PC-3 (cell line): ENCODE measurements at regions not wholly inside any gene's neighbourhood (a gene's known extent, or its start where the extent isn't known, plus 50 kb on each side); places are given as distances from the start of the nearest gene placed in this dataset.

ENCODE experiments used
- ATAC-seq: fragments of 200-7000 bp; cut with Tn5 transposase; 2 replicates; pipeline ENCODE4 v1.9.1; 2020; ENCODE audit warnings: mild to moderate bottlenecking, moderate library complexity
- BruUV-seq: library from RNA; stranded (reverse); fragments of 400-500 nt; replicated peaks from 2 replicates; lab custom pipeline; 2021; lab: Mats Ljungman, UMichigan
- CTCF ChIA-PET: fragments of 300-600 bp; sonication (Branson Sonifier 250); formaldehyde crosslinking; loops from one replicate; lab custom pipeline; 2022; ENCODE audit warnings: antibody characterized with exemption; lab: Charles Lee
- POLR2A ChIA-PET: fragments of 300-600 bp; sonication (Branson Sonifier 250); formaldehyde crosslinking; loops from one replicate; lab custom pipeline; 2022; ENCODE audit warnings: antibody characterized with exemption; ENCODE audit not compliant: unreplicated experiment; lab: Charles Lee
- DNase-seq: peaks from one replicate; pipeline ENCODE4 v3.0.0-alpha.2; 2015
- H2AFZ ChIP-seq: fragments of 300-600 bp; sonication (generic); 2 replicates; pipeline ENCODE4 v1.6.0; 2016; ENCODE audit warnings: antibody characterized with exemption, low read length
- H3F3A ChIP-seq: fragments of 300-600 bp; sonication (generic); one replicate; pipeline ENCODE4 v1.6.0; 2017; ENCODE audit warnings: antibody characterized with exemption, low read length, control low read depth, mild to moderate bottlenecking; ENCODE audit not compliant: unreplicated experiment
- H3K27ac ChIP-seq: fragments of 300-600 bp; sonication (generic); 2 replicates; pipeline ENCODE4 v1.5.1; 2016; ENCODE audit warnings: mild to moderate bottlenecking, low read length
- H3K27me3 ChIP-seq: fragments of 300-600 bp; sonication (generic); 2 replicates; pipeline ENCODE4 v1.6.1; 2016; ENCODE audit warnings: low read length, mixed read lengths
- H3K36me3 ChIP-seq: fragments of 300-600 bp; sonication (generic); 2 replicates; pipeline ENCODE4 v1.6.1; 2016; ENCODE audit warnings: low read depth, mixed run types, low read length, mixed read lengths
- H3K4me1 ChIP-seq: fragments of 300-600 bp; sonication (generic); 2 replicates; pipeline ENCODE4 v1.5.1; 2016; ENCODE audit warnings: low read length; ENCODE audit not compliant: insufficient read depth
- H3K4me2 ChIP-seq: fragments of 300-600 bp; sonication (generic); 2 replicates; pipeline ENCODE4 v1.6.0; 2016; ENCODE audit warnings: low read length
- H3K4me3 ChIP-seq: fragments of 300-600 bp; sonication (generic); 2 replicates; pipeline ENCODE4 v1.5.1; 2016; ENCODE audit warnings: mild to moderate bottlenecking, low read length, mixed read lengths
- H3K79me2 ChIP-seq: fragments of 300-600 bp; sonication (generic); 2 replicates; pipeline ENCODE4 v1.6.1; 2017; ENCODE audit warnings: low read length, mixed read lengths
- H3K9ac ChIP-seq: fragments of 300-600 bp; sonication (generic); 2 replicates; pipeline ENCODE4 v1.6.0; 2016; ENCODE audit warnings: mild to moderate bottlenecking, low read length
- H3K9me2 ChIP-seq: fragments of 300-600 bp; sonication (generic); replicated peaks from 2 replicates; pipeline ENCODE4 v1.6.1; 2016; ENCODE audit warnings: mixed run types, low read length, mixed read lengths
- H3K9me3 ChIP-seq: fragments of 300-600 bp; sonication (generic); 2 replicates; pipeline ENCODE4 v1.6.1; 2016; ENCODE audit warnings: low read length, mixed read lengths
- H4K20me1 ChIP-seq: fragments of 300-600 bp; sonication (generic); 2 replicates; pipeline ENCODE4 v1.6.1; 2016; ENCODE audit warnings: low read length, mixed read lengths
- EZH2 ChIP-seq: fragments of 300-600 bp; sonication (generic); IDR thresholded peaks from one replicate; pipeline ENCODE4 v1.6.1; 2017; ENCODE audit warnings: antibody characterized with exemption, mild to moderate bottlenecking, low read length; ENCODE audit not compliant: unreplicated experiment
- EZH2phosphoT487 ChIP-seq: fragments of 300-600 bp; sonication (generic); IDR thresholded peaks from 2 replicates; pipeline ENCODE4 v1.6.1; 2018; ENCODE audit warnings: mild to moderate bottlenecking, antibody characterized with exemption, low read length, borderline replicate concordance
- intact Hi-C: fragments of 100-400 bp; cut with micrococcal nuclease; formaldehyde crosslinking; loops from 2 replicates; pipeline ENCODE4 v1.9.0; 2023
- TF ChIP-seq, protein P1 (sequence below): fragments of 300-600 bp; sonication (generic); conservative IDR thresholded peaks from 2 replicates; pipeline ENCODE4 v1.5.1; 2017; ENCODE audit warnings: antibody characterized with exemption, low read depth, mild to moderate bottlenecking, low read length

DNA sequence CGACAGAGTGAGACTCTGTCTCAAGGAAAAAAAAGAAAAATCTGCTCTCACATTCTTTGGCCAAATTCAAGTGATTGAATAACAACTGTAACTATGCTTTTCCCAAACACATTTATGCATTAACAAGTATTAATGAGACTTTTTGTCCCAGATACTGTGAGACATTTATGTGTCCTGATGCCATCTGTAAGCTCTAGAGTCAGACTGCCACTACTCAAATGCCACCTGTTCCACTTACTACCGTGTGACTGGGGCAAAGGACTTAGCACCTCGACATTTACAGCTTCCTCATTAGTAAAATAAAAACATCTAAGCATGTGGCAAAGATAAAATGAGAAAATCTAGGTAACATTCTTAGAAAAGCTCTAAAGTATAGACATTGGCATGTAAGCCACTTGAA lies 178.1 kb upstream of the MARCKS start:
- ChIA-PET POLR2A (no interaction called here), CTCF (no interaction called here)
- Histone ChIP-seq H3K4me2 (no peak overlapping the region), H3K9me2 (no peaks in the 10 kb centered on the region), H2AFZ (no peak overlapping the region), H3K4me3 (no peak overlapping the region), H3K9ac (no peak overlapping the region), H3K27me3 (no peaks in the 10 kb centered on the region), H3K36me3 (no peaks in the 10 kb centered on the region), H3F3A (no peaks in the 10 kb centered on the region), H3K4me1 (peaks cover under 1% of the 10 kb centered on the region; the same call in 1 of the 2 replicates), H3K27ac (no peak overlapping the region), H3K9me3 (no peaks in the 10 kb centered on the region), H3K79me2 (no peaks in the 10 kb centered on the region), H4K20me1 (no peaks in the 10 kb centered on the region)
- intact Hi-C loops: no loop called here
- TF ChIP-seq EZH2phosphoT487 (no peak), EZH2 (no peak)
- TF ChIP-seq, protein P1, sequence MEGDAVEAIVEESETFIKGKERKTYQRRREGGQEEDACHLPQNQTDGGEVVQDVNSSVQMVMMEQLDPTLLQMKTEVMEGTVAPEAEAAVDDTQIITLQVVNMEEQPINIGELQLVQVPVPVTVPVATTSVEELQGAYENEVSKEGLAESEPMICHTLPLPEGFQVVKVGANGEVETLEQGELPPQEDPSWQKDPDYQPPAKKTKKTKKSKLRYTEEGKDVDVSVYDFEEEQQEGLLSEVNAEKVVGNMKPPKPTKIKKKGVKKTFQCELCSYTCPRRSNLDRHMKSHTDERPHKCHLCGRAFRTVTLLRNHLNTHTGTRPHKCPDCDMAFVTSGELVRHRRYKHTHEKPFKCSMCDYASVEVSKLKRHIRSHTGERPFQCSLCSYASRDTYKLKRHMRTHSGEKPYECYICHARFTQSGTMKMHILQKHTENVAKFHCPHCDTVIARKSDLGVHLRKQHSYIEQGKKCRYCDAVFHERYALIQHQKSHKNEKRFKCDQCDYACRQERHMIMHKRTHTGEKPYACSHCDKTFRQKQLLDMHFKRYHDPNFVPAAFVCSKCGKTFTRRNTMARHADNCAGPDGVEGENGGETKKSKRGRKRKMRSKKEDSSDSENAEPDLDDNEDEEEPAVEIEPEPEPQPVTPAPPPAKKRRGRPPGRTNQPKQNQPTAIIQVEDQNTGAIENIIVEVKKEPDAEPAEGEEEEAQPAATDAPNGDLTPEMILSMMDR: no peak
- ATAC-seq (no peak), DNase-seq (no peak)
- no TSS peak for BruUV-seq

DNA sequence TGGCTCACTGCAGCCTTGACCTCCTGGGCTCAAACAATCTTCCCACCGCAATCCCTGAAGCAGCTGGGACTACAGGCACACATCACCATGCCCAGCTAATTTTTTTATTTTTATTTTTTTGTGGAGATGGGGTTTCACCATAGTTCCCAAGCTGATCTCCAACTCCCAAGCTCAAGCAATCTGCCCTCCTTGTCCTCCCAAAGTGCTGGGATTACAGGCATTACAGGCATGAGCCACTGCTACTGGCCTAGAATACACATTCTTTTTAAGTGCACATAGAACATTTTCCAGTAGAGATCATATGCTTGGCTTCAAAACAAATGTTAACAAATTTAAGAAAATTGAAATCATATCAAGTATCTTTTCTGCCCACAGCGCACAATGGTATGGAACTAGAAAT lies 176.8 kb upstream of the MARCKS start:
- Histone ChIP-seq H3K4me3 (no peak overlapping the region), H3K27ac (no peak overlapping the region), H3K4me1 (peaks cover 8% of the 10 kb centered on the region), H3K9me2 (no peaks in the 10 kb centered on the region), H2AFZ (no peak overlapping the region), H3K27me3 (no peaks in the 10 kb centered on the region), H3K9me3 (no peaks in the 10 kb centered on the region), H3K36me3 (no peaks in the 10 kb centered on the region), H3K4me2 (no peak overlapping the region), H3F3A (no peaks in the 10 kb centered on the region), H3K79me2 (no peaks in the 10 kb centered on the region), H3K9ac (no peak overlapping the region), H4K20me1 (no peaks in the 10 kb centered on the region)
- intact Hi-C loops: no loop called here
- no peak for DNase-seq
- BruUV-seq: no TSS peak
- ATAC-seq: no peak
- TF ChIP-seq EZH2 (no peak), EZH2phosphoT487 (no peak)
- TF ChIP-seq, protein P1: no peak
- ChIA-PET CTCF (no interaction called here), POLR2A (no interaction called here)

DNA sequence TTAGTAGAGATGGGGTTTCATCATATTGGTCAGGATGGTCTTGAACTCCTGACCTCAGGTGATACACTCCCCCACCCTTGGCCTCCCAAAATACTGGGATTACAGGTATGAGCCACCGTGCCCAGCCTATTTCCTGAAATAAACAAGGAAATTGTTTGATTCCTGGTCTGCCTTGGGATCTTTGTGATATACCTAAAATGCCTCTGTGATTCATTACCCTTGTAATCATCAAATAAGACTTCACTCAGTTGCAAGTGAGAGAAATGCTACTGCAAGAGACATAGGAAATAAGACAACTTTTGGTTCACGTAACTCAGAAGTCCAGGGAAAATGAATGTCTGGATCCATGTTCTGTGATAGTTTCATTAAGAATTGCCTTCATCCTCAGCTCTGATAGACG lies 173.2 kb upstream of the MARCKS start:
- POLR2A ChIA-PET: no interaction called here

More for the DNA sequence above, 173.2 kb upstream of the MARCKS start:
- CTCF ChIA-PET: no interaction called here
- no peaks in the 10 kb centered on the region for H3K9me3 ChIP-seq
- DNase-seq (no peak), ATAC-seq (no peak)
- H3K9ac ChIP-seq: no peak overlapping the region
- H3K4me2 ChIP-seq: no peak overlapping the region
- TF ChIP-seq EZH2phosphoT487 (no peak), EZH2 (no peak)
- TF ChIP-seq, protein P1: no peak
- no peak overlapping the region for H3K4me3 ChIP-seq
- H4K20me1 ChIP-seq: no peaks in the 10 kb centered on the region
- H3K27me3 ChIP-seq: no peaks in the 10 kb centered on the region
- no peak overlapping the region for H3K27ac ChIP-seq
- H3K9me2 ChIP-seq: no peaks in the 10 kb centered on the region
- intact Hi-C loops: no loop called here
- no peak overlapping the region for H2AFZ ChIP-seq
- no peaks in the 10 kb centered on the region for H3K79me2 ChIP-seq
- peaks cover 8% of the 10 kb centered on the region for H3K4me1 ChIP-seq
- no peaks in the 10 kb centered on the region for H3K36me3 ChIP-seq
- BruUV-seq: no TSS peak
- no peaks in the 10 kb centered on the region for H3F3A ChIP-seq
